Right lobe of liver (tissue), 4 donors: ENCODE measurements at regions not wholly inside any gene's neighbourhood (a gene's known extent, or its start where the extent isn't known, plus 50 kb on each side); places are given as distances from the start of the nearest gene placed in this dataset.

Experiments used
- POLR2A ChIP-seq: fragments of 450-650 bp; IDR thresholded peaks from one replicate; pipeline ENCODE4 v1.6.1; 2017; ENCODE audit warnings: antibody characterized with exemption, mild to moderate bottlenecking
- TF ChIP-seq, protein P1 (sequence below), 4 donors: fragments of 200-600 bp in 3 of 4; fragments of 450-650 bp in 1 of 4; IDR thresholded peaks; one replicate each; pipeline versions ENCODE4 v1.5.1 to v1.8.0; 2016 to 2022; ENCODE audit warnings: antibody characterized with exemption in 4 of 4, mild to moderate bottlenecking in 2 of 4
- donor health status: DM: no; HTN: no; CAD: no.
- donor health status: DM: no; HTN: no; CAD: no.
- donor health status: DM: no; HTN: yes; CAD: no.

GRCh38 chr4:177012918-177013545 is 220.3 kb upstream of the VEGFC start:
- TF ChIP-seq, protein P1, sequence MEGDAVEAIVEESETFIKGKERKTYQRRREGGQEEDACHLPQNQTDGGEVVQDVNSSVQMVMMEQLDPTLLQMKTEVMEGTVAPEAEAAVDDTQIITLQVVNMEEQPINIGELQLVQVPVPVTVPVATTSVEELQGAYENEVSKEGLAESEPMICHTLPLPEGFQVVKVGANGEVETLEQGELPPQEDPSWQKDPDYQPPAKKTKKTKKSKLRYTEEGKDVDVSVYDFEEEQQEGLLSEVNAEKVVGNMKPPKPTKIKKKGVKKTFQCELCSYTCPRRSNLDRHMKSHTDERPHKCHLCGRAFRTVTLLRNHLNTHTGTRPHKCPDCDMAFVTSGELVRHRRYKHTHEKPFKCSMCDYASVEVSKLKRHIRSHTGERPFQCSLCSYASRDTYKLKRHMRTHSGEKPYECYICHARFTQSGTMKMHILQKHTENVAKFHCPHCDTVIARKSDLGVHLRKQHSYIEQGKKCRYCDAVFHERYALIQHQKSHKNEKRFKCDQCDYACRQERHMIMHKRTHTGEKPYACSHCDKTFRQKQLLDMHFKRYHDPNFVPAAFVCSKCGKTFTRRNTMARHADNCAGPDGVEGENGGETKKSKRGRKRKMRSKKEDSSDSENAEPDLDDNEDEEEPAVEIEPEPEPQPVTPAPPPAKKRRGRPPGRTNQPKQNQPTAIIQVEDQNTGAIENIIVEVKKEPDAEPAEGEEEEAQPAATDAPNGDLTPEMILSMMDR (IDR thresholded peaks at IDR 0.05), result no peak
- no peak for TF ChIP-seq POLR2A
